Vagina (tissue), 2 donors: ENCODE measurements at regions not wholly inside any gene's neighbourhood (a gene's known extent, or its start where the extent isn't known, plus 50 kb on each side); places are given as distances from the start of the nearest gene placed in this dataset.
"Not testable (repeated sequence)": the region's sequence is repeated elsewhere in the genome, so short reads cannot be mapped to it uniquely, and the experiment has no call there.

Source experiments
- POLR2A ChIP-seq, 2 donors: fragments of 450-650 bp; IDR thresholded peaks; one replicate each; pipeline ENCODE4 v1.6.1; 2017; ENCODE audit warnings: antibody characterized with exemption in 2 of 2, mild to moderate bottlenecking in 2 of 2, moderate library complexity in 2 of 2
- POLR2AphosphoS5 ChIP-seq, 2 donors: sonication (generic); formaldehyde crosslinking; IDR thresholded peaks; one replicate each; pipeline ENCODE4 v1.9.0; 2017; ENCODE audit warnings: antibody characterized with exemption in 2 of 2, mild to moderate bottlenecking in 2 of 2, low read depth in 1 of 2; ENCODE audit not compliant: insufficient read depth in 1 of 2
- TF ChIP-seq, protein P1 (sequence below), 3 experiments: fragments of 450-650 bp in 2 of 3; fragments of 200-600 bp in 1 of 3; sonication (generic) in 1 of 3; IDR thresholded peaks; one replicate each; pipeline ENCODE4 v1.5.1; 2017 to 2019; ENCODE audit warnings: antibody characterized with exemption in 3 of 3, mild to moderate bottlenecking in 2 of 3, moderate library complexity in 2 of 3

DNA sequence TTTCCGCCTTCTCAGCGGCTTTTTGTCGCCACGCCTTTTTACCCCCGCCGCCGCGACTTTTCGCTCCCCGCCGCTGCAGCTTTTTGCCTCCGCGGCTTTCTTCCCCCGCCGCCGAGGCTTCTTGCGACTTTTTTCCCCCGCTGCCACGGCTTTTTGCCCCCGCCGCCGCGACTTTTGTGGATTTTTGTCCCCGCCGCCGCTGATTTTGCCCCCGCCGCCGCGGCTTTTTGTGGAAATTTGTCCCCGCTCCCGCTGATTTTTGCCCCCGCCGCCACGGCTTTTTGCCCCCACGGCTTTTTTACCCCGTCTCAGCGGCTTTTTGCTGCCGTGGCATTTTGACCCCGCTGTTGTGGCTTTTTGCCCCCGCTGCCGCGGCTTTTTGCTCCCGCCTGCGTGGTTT is 4829.2 kb upstream of the OR11H1 start:
- TF ChIP-seq, protein P1, sequence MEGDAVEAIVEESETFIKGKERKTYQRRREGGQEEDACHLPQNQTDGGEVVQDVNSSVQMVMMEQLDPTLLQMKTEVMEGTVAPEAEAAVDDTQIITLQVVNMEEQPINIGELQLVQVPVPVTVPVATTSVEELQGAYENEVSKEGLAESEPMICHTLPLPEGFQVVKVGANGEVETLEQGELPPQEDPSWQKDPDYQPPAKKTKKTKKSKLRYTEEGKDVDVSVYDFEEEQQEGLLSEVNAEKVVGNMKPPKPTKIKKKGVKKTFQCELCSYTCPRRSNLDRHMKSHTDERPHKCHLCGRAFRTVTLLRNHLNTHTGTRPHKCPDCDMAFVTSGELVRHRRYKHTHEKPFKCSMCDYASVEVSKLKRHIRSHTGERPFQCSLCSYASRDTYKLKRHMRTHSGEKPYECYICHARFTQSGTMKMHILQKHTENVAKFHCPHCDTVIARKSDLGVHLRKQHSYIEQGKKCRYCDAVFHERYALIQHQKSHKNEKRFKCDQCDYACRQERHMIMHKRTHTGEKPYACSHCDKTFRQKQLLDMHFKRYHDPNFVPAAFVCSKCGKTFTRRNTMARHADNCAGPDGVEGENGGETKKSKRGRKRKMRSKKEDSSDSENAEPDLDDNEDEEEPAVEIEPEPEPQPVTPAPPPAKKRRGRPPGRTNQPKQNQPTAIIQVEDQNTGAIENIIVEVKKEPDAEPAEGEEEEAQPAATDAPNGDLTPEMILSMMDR (IDR thresholded peaks at IDR 0.05), result not testable (repeated sequence)
- not testable (repeated sequence) for TF ChIP-seq POLR2AphosphoS5 (IDR thresholded peaks at IDR 0.05; ENCODE audit: insufficient read depth in 1 of 2, low read depth in 1 of 2); POLR2A (IDR thresholded peaks at IDR 0.05)
